Glomerular visceral epithelial cell (primary cell): ENCODE measurements at regions not wholly inside any gene's neighbourhood (a gene's known extent, or its start where the extent isn't known, plus 50 kb on each side); places are given as distances from the start of the nearest gene placed in this dataset.

Experiments used
- DNase-seq: peaks from one replicate; pipeline ENCODE4 v3.0.0-alpha.2; 2016; ENCODE audit errors: extremely low spot score

DNA sequence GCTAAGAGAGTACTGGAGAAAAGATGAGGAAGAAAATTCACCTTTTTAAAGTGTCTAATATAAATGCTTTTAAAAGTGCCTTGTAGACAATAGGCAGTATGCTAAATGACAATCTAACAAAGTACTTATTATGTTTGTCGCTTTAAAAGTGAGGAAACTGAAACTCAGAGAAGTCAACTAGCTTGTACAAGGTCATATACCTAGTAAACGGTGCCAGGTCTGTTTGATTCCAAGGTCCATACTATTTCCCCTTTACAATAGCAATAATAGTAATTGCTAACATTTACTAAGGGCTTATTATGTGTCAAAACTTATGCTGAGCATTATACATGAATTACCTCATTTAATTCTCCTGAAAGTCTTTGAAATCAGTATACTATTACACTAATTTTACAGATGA lies 328.6 kb upstream of the SLC24A2 start:
- no peak for DNase-seq

- no peak for DNase-seq
Measured at GRCh38 chr9:20114974-20115373, 326.1 kb upstream of the SLC24A2 start.

DNA sequence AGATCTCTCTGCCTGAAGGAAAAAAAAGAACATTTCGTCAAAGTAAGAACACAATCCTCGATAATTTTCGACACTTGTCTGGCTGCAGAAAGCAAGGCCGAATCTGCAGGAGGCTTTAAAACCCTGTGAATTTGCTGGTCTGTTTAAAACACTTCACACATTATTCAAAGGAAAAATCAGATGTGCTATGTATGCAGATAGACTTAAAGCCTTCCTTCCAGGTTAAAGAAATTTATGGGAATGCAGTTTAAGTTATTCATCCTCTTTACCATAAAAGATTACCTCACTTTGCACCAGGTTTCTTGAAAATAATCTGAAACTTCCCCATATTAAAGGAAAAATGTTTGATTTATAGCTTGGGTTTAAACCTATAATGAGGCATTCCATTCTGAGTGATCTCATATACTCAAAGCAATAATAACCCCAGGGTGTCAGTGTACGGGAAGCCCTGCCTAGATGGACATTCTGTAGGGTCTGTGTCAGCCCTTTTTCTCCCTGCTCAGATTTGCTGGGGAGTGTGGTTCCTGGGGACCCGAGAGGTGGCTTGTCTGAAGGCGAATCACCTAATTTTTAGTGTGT lies 323.5 kb upstream of the SLC24A2 start:
- no peak for DNase-seq

GRCh38 chr9:20111173-20111843 lies 322.5 kb upstream of the SLC24A2 start:
- no peak for DNase-seq

GRCh38 chr9:20095430-20096092 lies 306.7 kb upstream of the SLC24A2 start:
- DNase-seq: no peak

DNA sequence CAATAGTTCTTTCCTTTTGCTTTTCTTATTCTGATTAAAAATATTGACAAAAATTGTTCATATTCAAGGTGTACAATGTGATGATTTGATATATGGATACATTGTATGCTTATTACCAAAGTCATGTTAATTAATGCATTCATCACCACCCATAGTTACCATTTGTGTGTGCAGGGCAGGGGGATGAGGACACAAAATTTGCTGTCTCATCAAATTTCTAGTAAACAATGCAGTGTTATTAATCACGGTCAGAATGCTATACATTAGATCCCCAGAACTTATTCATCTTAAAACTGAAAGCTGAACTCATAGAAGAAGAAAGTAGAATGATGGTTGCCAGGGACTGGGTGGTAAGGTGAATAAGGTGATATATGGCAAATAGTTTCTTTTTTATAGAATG lies 303.7 kb upstream of the SLC24A2 start:
- DNase-seq: no peak

DNA sequence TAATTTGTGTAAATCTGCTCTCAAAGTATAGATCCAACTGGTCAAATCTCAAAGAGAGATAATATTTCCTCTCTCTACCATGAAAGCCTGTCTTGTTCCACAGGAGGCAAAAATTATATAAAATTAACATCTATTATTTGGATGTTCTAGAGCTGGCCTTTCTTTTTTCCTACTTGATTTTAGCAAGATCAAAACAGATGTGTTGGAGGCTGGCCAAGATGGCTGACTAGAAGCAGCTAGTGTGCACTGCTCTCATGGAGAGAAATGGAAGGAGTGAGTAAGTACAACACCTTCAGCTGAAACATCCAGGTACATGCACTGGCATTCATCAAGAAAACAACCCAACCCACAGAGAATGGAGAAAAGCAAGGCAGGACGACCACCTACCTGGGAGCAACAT lies 298.6 kb upstream of the SLC24A2 start:
- DNase-seq: no peak

- no peak for DNase-seq
Measured at GRCh38 chr9:20085842-20086241, 297.0 kb upstream of the SLC24A2 start.

DNA sequence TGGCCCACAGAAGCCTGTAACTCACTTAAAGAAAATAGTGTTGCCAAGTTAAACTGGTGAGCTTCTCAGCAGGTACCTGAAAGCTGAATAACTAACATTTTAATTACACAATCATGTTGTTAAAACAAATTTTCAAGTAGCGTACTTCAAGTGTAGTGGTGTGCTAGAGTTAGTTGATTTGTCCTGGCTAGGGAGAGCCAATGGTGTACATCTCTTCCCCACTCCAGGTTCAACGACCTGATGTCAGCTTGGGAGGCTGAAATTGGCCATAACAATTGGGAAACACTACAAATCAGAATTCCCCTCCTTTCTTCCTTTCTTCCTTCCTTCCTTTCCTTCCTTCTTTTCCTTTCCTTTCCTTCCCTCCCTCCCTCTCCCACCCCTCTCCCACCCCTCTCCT lies 295.3 kb upstream of the SLC24A2 start:
- no peak for DNase-seq

DNA sequence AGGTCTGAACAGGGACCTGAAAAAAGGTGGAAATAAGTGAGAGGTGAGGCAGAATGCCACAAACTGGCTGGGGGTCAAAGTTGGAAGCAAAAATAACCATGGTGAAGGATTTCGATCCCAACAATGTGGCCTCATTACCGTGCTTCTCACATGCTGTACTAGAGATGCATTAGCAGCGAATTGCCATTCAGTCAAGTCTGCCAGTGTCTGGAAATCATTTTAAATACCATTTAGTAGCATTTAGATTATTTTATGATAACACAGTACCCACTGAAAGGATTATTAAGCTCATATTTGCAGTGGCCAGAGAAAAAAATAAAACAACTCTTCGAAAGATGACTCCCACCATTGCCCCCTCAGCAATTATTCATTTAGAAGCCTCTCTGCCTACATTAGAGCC lies 294.6 kb upstream of the SLC24A2 start:
- no peak for DNase-seq

GRCh38 chr9:20082831-20083230 lies 294.0 kb upstream of the SLC24A2 start:
- DNase-seq: no peak

- no peak for DNase-seq
Measured at GRCh38 chr9:20082406-20082805, 293.6 kb upstream of the SLC24A2 start.

DNA sequence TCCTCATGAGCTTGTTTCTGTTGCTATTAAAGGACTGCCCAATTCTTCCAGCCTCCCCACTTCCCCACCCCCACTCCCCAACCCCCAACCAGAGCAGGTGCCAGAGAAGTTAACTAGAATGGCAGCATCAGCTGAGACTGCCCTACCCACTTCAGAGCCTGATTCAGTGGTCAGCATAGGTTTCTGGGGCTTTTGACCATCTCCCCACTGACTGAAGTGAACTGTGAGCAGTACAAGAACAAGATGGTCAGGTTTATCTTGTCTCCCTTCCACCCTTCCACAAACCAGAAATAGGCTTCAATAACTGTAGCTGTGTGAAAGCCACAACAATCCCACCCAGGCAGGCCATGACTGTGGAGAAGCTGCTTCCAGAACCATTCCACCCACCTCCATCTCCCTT lies 289.4 kb upstream of the SLC24A2 start:
- DNase-seq: no peak

DNA sequence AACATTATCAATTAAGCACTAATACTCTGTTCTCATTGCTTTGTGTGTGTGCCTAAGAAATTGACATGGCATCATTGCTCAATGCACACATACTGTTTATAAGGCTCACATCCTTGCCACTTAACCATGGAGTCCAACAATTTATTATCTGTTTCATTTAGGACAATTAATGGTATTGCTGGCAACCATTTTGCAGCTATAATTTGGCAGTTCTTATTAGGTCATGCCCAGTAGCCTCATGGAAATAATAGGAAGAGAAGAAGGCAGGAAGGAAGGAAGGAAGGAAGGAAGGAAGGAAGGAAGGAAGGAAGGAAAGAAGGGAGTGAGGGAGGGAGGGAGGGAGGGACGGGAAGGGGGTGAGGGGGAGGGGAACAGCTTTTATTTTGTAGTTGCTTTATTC lies 285.5 kb upstream of the SLC24A2 start:
- DNase-seq: no peak

DNA sequence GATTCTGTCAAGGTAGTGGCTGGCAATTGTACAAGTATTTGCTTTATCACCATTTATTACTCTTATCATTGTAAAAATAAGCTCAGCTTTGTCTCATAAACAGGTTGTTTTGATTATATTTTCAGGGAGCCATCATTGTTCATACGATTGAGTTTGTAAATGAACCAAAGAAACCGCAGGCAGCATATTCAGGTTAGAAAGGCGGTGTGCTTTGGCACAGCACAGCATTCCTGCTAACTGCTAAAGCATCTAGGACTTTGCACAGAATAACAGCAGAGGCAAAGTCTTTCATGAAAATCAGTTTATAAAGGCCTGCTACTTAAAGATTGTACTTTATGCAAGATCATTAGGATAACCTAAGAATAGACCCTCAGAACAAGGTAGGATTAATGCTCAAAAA lies 281.5 kb upstream of the SLC24A2 start:
- no peak for DNase-seq

GRCh38 chr9:20065796-20066700 lies 277.2 kb upstream of the SLC24A2 start:
- DNase-seq: no peak

DNA sequence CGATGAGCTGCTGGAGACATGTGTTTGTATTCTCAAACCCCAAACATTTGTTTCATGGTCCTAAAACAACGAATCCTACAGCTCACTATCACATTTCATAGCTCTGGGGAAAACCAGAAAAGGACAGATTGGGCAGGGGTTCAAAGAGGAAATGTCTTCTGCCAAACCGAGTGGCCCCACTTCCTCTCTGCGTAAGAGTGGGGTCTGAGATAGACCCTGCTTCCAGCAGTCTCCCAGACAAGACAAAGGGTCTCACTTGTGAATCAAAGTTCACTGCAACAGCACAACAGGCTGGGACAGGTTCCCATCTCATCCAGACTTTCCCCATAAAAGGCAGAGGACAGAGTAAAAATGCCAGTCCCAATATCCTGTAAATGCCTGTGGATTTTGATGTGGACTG lies 276.2 kb upstream of the SLC24A2 start:
- no peak for DNase-seq

GRCh38 chr9:20054734-20055133 lies 265.9 kb upstream of the SLC24A2 start:
- DNase-seq: no peak

GRCh38 chr9:20048985-20049384 lies 260.1 kb upstream of the SLC24A2 start:
- no peak for DNase-seq

GRCh38 chr9:20048437-20048836 lies 259.6 kb upstream of the SLC24A2 start:
- no peak for DNase-seq

DNA sequence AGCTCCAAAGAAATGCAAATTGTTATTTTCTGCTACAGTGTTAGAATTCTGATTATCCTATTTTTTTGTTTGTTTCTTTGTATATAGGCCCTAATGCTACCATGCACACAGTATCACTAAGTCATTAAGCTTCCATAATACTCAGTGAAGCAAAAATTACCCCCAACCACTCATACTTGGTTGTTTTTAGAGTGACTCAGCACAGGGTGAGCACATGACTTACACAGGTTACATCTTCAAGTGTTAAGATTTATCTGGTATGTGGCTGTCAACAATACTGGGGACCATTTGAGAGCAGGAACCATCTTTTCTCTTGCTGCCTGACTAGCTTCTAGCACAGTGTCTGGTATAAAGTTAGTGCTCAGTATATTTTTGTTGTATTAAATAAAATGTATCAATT lies 255.8 kb upstream of the SLC24A2 start:
- peak; percentile 47 for DNase-seq

DNA sequence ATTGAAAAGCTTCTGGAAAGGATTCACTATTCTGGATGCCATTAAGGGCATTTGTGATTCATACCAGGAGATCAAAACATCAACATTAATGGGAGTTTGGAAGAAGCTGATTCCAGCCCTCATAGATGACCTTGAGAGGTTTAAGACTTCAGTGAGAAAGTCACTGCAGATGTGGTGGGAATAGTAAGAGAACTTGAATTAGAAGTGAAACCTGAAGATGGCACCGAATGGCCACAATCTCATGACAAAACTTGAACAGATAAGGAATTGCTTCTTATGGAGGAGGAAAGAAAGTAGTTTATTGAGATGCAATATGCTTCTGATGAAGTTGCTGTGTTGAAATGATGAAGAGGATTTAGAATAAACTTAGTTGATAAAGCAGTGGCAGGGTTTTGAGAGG lies 254.6 kb upstream of the SLC24A2 start:
- DNase-seq: no peak
